Right renal pelvis (tissue), 4 donors: ENCODE measurements at regions not wholly inside any gene's neighbourhood (a gene's known extent, or its start where the extent isn't known, plus 50 kb on each side); places are given as distances from the start of the nearest gene placed in this dataset.

Experiments
- DNase-seq, 4 donors: peaks; one replicate each; pipeline ENCODE4 v3.0.0-alpha.2; 2013; ENCODE audit warnings: low read depth in 4 of 4, low spot score in 3 of 4, missing footprints in 1 of 4

GRCh38 chr22:48651036-48651890, 1176.4 kb downstream of the BRD1 start:
- no peak for DNase-seq

GRCh38 chr22:48650323-48651035, 1177.2 kb downstream of the BRD1 start:
- DNase-seq = no peak

- DNase-seq = no peak
Observed at GRCh38 chr22:48649466-48649865, 1178.2 kb downstream of the BRD1 start.

DNA sequence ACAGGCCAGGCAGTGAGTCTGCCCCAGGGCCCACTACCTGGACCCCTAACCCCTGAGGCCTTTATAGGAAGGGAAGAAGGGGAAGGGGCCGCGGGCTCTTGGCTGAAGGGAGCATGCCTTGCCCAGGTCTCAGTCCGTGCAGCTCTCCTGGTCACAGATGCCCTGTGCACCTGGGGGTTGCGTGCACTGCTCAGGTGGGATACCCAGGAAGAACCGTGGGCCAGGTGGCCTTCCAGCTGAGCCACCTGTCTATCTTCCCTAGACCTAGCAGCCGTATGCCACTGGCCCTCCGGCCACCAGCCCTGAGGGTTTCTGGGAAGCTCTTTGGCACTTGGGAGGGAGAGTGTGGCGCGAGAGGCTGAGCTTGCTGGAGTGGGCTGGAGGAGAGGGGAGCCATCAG, 1178.6 kb downstream of the BRD1 start:
- no peak for DNase-seq

DNA sequence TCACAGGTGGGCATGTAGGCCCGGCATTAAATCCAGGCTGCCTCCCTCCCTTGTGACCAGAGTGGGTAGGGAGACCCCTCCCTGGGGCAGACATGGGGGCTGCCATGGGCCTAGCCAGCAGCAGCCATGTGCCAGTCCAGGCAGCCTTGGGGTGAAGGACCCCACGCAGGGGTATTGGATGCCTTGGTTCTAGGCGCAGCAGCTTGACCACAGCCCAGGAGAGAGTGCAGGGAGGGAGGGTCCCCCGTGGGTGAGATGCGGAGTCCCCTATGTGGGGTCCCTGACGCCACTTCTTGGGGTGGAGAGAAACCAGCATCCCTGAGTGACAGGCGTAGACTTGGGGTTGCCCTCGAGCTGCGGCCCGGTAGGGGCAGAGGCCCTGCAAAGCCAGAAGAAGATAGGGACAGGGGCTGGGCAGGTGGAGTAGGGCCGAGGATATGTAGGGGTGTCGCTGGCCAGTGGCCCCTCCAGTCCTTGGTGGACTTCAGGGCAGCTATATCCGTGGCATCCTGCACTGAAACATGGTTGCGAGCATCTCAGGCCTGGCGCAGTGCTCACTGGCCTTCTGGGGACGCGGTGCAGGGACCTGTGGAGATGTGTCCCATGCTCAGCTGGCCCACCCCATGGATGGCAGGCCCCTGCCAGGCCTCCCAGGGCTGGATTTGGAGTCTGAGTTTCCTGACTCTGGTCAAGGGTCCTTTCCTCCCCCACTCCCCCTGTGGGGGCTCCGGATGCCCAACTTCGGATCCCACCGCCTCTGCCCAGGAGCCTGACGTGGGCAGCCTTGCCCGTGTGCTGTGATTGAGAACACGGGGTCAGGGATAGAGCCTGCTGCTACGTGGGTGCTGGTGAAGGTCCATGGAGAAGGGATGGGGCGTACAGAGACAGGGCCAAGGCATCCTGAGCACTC, 1179.8 kb downstream of the BRD1 start:
- DNase-seq = no peak

- DNase-seq = no peak
Observed at GRCh38 chr22:48647051-48647450, 1180.6 kb downstream of the BRD1 start.

DNA sequence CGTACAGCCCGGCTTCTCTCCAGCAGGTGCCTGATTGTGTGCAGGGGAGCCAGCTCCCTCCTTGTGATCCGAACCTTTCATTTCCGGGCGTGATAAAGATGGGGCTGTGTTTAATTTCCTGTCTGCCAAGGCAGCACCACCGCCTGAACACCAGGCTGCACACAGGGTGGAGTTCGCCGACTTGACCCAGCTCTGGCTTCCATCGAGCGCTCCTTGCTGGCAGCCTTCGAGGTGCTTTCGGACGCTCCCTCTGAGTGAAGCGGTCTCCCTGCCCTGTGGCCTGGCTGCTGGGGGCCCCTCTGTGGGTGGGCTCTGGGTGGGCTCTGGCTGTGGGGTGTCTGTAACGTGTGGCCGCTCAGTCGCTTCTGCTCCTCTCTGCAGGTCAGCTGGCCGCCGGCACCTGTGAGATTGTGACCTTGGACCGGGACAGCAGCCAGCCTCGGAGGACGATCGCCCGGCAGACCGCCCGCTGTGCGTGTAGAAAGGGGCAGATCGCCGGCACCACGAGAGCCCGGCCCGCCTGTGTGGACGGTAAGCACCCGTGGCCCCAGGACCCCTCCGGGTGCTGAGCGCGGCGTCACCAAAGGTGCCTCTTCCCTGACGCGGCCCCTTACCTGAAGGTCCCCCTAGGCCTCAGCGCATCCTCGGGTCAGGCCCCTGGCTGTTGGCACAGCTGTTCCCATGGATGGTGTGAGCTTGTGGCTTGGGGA, 1181.3 kb downstream of the BRD1 start:
- no peak for DNase-seq

GRCh38 chr22:48645766-48646165, 1181.9 kb downstream of the BRD1 start:
- DNase-seq = no peak

- DNase-seq = no peak
Observed at GRCh38 chr22:48644997-48645396, 1182.7 kb downstream of the BRD1 start.

DNA sequence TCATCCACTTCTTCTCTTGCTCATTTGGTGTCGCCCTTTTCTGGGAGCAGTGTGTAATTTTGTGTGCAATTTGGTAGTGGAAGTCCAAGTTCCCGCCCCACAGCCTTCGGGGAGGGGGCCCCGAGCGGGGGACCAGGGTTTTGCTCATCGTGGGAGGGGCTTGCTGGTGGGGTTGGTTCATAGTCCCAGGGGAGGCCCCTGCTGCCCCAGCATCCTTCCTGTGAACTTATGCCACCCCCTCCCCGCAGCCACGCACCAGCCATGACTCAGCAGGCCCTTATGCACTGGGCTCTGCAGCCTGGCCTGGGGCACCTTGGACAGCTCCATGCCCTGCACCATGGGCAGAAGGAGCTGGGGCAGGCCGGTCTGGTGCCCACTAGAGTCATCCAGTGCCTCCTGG, 1183.6 kb downstream of the BRD1 start:
- no peak for DNase-seq

- no peak for DNase-seq
Observed at GRCh38 chr22:48643066-48643731, 1184.5 kb downstream of the BRD1 start.

DNA sequence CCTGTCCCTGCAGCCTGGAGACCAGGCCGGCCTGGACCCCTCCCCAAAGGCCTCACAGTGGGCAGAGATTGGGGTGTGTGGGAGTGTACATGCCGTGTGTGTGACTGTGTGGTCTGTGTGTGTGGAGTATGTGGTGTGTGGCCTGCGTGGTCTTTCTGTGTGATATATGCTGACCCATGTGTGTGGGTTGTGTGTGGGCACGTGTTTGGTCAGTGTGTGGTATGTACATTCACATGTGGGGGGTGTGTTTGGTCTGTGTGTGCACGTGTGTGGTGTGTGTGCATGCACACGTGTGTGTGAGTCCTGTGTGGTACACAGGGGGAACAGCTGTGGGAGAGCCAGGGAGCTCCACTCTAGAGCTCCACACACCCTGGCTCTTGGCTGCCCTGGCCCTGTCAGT, 1185.1 kb downstream of the BRD1 start:
- no peak for DNase-seq

- no peak for DNase-seq
Observed at GRCh38 chr22:48641906-48642475, 1185.7 kb downstream of the BRD1 start.

GRCh38 chr22:48640890-48641841, 1186.5 kb downstream of the BRD1 start:
- no peak for DNase-seq

DNA sequence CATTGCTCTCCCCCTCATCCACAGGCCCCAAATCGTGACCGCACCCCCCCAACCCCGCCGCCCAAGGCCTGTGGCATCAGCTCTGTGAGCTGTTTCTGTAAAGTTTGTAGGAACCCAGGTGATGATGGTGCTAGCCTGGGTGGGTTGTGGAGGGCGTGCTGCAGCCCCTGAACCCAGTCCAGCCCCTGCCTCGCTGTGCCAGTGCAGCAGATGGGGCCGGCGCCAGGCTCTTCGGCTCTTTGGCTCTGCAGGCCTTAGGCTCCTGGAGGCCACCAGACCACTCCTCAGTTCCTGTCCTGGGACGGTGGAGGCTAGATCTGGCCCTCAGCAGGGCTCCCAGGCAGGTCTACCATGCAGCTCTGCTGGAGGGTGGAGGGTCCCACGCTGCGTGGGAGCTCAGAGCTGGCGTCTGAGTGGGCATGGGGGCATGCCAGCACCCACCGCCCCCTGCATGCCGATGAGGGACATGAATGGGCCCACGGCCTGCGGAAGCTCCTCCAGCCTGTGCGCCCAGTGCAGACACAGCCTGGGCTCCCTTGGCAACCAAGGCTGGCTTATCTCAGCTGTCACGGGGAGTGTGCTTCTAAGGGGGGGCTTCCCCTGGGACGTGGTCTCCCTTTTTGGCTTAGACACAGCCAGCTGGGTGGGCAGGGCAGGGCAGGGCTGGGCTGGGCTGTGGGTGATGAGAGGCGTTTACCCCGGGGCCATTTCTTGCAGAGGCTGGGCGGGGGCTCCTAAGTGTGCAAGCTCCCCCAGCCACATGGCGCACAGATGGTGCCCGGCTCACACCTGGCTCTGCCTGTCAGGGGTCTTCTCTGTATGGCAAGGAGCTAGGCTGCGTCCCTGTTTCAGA, 1187.6 kb downstream of the BRD1 start:
- DNase-seq = no peak

GRCh38 chr22:48639021-48639795, 1188.5 kb downstream of the BRD1 start:
- DNase-seq = no peak

DNA sequence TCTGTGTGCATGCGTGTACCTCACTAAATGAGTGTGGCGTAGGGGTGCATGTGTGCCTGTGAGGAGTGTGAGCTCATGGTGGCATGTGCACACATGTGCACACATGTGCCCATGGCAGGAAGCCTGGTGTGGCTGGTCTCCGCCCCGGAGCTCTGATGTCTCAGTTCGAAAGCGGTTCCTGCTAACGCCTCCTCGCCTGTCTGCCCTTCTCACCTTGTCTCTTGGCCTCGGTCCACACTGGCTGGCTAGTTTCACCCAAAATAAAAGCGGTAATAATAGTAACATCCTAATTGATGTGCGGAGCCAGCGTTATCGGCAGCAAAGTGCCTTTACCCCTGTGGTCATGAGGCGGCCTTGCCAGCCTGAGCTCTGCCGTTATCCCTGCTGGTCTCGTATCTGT, 1190.4 kb downstream of the BRD1 start:
- no peak for DNase-seq
